NCI-H1436 (cell line): ENCODE measurements at regions not wholly inside any gene's neighbourhood (a gene's known extent, or its start where the extent isn't known, plus 50 kb on each side); places are given as distances from the start of the nearest gene placed in this dataset.
"Not testable (repeated sequence)": the region's sequence is repeated elsewhere in the genome, so short reads cannot be mapped to it uniquely, and the experiment has no call there.

ENCODE experiments used
- DNase-seq: peaks from one replicate; lab custom pipeline; 2025; lab: John Stamatoyannopoulos, UW

DNA sequence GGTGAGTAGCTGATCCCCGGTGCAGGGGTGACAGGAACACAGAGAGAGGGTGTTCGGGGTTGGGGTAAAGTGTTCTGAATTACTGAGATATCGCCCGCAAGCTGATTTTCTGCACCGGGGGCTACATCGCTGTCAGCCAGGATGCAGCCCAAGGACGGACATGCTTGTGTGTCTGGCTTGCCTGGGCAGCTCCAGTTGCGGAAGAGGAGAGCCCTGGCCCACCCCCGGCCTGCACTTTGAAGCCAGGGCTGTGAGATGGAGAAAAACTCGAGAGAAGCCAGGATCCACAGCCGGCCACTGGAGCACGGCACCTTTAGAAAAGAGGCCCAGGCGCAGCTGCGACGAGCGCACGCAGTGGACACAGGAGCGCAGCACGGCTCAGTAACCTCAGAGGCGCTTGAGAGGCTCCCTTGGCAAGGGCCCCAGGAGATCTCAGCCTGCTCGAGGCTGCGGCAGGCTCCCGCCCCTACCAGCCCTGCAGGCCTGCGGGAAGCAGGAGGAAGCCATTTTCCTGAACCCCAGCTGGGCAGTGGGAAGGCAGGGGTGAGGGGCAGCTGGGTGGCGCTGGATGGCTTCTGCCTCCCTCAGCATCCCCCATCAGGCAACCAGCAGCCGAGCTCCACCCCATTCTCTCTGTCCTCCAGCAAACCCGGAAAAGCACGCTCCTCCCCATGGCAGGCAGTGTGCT lies 59.2 kb downstream of the C9orf50 start:
- DNase-seq: peak; percentile 40

DNA sequence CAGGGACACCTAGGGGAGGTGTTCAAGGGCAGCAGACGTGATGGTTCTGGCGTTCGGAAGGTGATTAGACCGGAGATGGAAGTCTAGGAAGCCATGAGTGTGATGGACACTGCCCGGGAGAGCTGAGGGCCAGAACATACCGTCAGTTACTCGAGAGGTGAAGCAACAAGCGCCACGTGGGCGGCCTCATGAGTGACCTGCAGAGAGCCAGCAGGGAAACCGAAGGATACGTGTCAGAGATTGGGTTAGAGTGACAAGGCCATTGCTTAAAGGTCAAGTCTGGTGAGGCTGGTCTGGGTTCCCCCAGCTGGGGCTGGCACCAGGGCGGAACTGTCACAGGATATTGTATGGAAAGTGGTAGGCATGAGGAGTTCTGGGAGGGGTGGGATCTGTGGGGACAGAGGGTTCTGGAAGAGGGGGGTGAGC lies 60.0 kb downstream of the C9orf50 start:
- no peak for DNase-seq

DNA sequence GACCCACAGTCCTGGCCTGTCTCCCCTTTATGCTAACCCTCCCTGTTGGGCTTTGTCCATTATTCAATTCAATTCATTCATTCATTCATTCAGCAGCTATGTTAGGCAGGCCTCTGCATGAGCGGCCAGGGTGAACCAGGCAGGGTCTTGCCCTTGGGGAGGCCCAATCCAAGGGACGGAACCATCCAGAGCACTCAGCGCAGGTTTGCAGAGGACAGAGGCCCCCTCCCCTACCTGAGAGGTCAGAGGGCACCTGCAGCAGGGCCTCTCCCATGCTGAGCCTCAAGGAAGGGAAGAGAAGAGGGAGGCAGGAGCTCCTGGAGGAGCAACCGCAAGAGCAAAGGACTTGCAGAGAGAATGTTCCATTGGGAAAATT lies 61.4 kb downstream of the C9orf50 start:
- DNase-seq: no peak

DNA sequence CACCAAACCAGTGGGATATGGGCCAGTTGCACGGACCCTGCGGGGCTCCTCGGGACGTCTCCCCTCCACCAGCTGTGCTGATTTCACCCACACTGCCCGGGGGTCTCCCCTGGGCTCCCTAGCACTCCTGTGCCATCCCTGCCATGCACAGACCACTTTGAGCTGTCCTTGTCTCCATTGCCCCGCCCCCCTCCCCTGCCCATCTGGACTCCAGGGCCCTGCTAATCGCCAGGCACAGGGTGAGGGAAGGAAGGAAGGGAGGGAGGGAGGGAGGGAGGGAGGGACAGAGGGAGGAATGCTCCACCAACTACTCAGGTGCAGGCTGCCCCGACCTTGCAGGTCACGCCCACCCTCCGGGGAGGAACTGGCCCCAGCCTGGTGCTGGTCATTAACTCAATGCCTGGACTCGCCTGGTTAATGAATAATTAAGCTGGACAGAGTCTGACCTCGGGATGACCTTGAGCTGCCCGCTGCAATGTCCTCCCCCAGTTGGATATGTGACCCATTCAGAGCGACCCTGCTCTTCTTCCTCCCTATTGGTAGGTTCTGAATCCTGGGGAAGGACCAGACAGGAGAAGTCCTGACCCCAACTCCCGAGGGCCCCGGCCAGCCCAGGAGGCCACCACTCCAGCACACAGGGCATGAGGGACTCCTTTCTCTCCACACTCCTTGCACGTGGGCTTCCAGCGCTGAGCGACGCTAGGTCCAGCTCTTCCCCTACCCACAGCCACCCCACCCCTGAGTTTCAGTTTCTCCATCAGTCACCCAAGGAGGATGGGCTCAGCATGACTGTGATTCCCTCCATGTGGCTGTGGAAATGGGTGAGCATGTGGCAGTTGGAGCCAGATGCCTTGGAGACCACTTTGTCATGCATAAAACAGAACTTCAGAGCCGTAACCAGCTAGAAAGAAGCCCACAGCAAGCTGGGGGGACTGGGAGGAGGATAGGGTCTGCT lies 62.1 kb downstream of the C9orf50 start:
- no peak for DNase-seq

DNA sequence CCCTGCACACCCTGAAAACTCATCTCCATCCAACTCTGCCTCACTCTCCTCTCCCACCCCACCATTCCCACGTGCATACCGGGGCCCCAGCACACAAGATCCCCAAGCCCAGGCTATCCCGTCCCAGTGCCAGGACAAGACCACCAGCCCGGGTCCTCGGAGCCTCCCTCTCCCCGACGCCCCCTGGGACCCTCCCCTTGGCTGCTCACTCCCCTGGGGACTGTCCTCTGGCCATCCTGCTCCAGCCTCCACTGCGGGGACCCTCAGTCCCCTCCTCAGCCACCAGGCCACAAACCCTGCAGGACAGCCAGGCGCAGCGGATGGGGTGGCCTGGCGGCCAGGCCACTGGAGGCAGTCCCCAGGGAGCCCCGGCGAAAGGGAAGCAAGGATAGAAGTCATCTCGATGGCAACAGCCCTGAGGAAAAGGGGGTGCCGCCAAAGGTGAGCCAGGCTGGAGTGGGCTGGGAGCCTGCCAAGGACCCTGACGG lies 62.8 kb downstream of the C9orf50 start:
- DNase-seq: no peak

DNA sequence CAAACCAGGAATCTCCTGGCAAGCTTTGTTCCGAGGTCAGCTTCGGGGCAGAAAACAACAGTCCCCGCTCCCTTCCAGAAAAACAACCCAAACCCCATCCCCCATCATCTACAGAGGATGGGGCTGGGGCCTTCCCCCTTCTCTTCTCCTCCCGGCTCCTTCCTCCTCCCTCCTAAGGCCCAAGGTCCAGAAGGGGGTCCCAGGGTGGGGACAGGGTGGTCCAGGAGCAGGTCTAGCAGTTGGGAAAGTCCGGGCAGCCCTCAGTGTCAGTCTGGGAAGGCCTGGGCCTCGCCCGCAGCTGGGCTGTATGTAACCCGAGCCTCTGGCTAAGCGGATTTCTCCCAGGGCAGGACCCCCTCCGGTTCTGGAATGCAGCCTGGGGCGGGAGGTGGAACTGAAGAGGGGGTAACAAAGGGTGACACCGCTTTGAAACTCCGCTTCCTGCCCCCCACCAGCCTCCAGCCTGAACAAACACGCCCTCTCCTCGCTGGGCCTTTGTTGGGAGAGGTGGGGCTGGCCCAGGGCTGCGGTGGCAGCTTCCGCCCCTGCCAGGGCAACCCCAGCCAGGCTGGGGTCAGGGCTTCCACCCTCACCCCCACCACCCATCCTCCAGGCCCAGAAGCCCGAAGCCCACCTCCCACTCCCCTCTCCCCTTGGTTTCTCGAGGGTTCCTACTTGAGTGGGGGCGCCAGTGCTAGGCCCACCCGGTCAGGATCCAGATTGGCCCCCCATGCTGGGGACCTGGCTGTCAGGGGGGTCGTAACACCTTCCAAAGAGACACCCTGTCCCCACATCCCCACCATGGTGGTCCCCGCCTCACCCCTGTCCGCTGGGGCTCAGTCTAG lies 63.5 kb downstream of the C9orf50 start:
- no peak for DNase-seq

DNA sequence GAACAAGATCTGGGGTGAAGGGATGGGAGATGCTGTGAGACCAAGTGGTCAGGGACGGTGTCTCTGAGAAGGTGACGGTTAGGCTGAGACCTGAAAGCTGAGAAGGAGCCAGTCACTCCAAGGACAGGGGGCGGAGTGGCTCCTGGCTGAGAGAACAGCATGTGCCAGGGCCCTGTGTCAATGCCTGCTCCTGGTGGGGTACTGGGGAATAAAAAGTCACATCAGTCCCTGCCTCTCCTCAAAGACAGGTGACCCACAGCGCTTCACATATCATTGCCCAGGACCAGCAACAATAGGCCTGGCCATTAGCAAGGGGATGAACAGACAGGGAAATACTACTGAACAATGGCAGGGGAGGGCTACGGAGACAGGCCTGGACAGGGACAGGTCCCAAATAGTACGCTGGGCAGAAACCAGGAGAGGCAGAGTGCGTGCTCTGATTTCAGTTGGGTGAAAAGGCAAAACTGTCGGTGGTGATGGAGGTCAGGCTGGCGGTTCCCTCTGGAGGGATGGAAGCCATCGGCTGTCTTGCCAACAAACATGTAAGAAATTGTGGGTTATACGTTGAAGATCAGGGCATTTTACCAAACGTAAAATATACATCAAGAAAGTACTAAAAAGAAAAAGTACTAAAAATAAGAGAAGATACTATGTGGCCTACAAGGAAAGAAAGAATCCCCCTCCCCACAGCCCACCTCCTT lies 64.3 kb downstream of the C9orf50 start:
- no peak for DNase-seq

DNA sequence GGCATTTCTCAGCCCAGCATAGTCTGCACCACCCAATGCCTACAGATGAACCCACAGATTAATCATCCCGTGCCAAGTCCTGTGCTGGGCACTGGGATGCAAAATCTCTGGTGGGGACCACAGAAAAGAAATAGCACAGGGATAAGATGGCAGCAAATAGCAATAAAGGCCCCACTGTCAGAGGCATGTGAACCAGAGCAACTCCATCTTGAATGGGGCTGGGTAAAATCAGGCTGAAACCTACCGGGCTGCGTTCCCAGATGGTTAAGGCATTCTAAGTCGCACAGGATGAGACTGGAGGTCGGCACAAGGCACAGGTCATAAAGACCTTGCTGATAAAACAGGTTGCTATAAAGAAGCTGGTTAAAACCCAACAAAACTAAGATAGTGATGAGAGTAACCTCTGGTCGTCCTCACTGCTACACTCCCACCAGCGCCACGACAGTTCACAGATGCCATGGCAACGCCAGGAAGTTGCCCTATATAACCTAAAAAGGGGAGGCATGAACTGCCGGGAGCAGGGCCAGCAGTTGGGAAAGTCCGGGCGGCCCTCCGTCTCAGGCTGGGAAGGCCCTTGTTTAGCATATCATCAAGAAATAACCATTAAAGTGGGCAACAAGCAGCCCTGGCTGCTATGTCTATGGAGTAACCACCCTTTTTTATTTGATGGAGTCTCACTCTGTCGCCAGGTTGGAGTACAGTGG lies 65.2 kb downstream of the C9orf50 start:
- no peak for DNase-seq

DNA sequence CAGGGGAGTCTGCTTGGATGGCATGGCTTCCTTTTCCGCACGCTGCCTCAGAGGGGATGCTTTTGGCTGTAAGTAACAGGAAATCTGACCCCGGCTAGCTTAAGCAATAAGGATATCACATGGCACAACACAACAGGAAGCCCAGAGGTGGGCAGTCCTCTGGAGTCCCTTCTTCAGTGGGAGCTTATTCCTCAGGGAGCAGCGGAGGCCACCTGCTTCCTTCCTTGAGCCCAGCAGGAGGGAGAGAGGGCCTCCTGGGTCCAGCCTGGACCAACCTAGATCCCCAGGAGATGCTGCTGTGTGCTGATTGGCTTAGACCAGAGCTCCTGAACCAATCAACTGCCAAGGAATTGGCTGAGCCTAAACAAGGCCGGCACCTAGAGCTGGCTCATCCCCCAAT lies 66.3 kb downstream of the C9orf50 start:
- peak; percentile 75 for DNase-seq

DNA sequence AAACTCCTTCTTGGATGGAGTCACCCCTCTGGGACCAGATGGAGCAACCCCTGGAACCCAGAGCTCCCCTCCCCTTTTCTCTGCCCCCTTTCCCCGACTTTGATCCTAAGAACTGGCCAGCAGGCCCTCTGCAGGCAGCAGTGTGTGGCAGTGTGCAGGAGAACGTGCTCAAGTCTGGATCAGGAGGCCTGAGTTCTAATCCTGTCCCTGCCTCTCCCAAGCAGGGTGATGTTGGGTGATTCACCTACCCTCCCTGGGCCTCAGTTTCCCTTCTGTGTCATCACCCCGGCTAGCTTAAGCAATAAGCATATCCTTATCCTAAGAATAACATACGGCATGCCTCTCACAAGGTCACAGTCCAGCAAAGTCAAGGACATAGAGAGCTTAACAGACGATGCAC lies 67.6 kb downstream of the C9orf50 start:
- no peak for DNase-seq

DNA sequence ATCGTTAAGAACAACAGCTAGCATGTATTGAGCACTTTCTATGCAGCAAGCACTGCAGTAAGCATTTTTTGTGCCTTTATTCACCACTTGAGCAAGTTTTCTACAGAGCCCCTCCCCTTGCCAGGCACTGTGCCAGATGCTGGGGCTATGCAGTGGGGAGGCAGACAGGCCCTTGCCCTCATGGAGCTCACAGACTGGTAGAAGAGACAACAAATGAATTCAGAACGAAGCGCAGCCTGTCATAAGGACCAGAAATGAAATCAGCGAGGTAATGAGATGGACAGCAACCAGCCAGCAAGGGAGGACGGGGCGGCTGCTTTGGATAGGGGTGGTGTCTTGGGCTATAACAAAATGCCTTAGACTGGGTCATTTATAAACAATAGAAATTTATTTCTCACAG lies 68.8 kb downstream of the C9orf50 start:
- DNase-seq: no peak

DNA sequence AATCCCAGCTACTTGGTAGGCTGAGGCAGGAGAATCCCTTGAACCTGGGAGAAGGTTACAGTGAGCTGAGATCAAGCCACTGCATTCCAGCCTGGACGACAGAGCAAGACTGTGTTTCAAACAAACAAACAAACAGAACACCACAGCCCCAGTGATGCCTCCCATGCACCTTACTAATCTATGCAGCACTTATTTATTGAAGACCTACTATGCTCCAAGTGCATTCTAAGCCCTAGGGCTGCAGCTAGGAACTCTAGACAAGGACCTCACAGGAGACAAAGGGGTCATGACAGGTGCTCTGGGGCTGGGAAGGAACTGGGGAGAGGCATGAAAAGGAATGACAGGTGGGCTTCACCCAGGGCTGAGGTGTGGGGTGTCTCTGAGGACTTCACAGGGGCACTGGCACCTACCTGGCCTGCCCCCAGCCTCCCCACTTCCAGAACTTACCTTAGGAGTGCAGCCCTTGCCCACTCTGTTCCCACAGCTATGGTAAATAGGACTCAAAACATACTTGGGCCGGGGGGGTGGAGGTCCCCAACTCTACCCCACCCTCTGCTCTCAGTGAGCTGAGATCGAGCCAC lies 69.4 kb downstream of the C9orf50 start:
- no peak for DNase-seq

DNA sequence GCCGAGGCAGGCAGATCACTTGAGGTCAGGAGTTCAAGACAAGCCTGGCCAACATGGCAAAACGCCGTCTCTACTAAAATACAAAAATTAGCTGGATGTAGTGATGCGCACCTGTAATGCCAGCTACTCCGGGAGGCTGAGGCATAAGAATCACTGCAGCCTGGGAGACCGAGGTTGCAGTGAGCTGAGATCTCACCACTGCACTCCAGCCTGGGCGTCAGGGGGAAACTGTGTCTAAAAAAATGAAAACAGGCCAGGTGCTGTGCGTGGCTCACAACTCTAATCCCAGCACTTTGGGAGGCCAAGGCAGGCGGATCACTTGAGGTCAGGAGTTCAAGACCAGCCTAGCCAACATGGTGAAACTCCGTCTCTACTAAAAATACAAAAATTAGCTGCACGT lies 69.9 kb downstream of the C9orf50 start:
- DNase-seq: not testable (repeated sequence)

DNA sequence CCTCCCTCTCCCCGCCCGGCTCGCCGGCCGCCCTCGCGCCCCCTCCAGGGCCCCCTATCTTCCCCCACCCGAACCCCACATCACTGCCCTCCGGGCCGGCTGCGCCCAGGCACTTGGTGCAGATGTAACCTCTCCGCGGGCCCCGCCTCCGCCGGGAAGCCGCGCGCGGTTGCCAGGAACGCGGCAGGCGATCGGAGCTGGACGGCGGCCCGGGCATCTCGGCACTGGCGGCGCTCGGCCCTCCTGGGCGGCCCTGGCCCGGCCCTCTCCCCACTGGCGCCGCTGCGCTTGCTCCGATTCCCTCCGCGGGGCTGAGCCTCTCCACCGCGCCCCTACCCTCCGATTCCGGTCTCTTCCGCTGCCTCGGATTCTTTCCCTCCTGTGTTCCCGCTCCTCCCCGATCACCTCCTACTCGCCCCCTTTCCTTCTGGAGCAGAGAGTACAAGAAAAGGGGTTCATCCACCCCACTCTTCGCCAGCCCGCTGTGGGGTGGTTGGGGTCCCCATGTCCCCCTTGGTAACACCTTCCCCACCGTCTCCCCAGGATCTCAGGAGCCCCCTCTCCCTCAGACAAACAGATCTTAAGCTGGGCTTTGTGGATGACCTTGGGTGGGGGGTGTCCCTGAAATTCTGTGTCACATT lies 70.6 kb downstream of the C9orf50 start:
- DNase-seq: peak; percentile 33

DNA sequence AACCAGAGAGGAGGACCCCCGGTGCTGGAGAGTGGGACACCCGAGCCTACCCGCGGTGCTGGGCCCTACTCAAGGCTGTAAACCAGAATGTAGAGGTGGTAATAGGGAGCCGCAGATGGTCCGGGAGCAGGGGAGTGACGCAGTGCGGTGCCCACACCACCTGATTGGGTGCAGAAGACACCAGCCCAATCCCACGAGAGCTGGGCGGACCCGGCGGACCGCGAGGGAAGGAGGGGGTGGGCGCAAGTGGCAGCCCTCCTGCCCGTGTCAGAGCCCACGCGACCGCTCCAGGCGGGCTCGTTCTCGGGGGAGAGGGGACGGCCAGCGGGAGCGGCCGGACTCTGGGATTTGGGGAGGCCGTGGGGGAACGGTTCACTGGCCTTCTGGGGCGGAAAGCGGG lies 71.2 kb downstream of the C9orf50 start:
- DNase-seq: no peak

DNA sequence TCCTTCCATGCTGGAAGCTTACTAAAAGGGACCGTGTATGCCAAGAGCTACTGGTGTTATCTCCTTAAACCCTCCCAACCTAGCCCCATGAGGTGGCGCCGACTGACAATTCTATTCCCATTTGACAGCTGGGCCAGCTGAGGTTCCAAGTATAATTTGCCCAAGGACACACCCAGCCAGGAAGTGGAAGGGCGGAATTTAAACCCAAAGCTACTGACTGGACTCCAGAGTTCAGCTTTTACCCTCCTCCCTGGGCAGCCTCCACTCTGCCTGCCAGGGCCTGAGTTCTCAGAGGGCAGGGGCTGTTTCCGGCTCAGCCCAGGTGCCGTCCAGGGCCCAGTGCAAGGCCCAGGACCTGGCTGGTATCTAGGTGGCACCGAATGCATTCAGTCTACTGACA lies 71.8 kb downstream of the C9orf50 start:
- no peak for DNase-seq

DNA sequence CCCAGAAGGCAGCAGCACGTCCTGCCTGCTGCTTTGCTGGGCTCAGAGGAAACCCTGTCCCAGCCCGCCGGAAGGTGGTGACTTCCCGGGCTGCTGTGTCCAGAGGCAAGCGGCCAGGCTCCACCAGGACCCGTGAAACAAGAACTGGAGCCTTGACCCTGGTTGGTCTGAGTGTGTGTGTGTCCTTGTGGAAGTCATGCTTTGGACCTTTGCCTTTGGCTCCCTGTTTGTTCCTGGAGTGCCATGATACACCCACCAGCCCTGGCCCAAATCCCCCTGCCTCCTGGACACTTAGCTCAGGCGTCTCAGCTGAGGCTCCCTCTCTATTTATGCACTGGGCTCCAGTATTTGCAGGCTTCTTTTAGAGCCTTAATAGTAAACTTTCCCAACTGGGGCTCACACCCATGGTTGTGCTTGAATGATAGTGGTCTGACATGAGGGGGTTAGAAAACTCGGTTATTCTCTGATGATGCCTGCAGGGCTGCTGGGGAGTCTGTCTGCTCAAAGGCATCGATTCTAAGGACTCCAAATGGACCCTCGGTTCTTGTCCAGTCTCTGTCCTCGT lies 72.2 kb downstream of the C9orf50 start:
- no peak for DNase-seq

DNA sequence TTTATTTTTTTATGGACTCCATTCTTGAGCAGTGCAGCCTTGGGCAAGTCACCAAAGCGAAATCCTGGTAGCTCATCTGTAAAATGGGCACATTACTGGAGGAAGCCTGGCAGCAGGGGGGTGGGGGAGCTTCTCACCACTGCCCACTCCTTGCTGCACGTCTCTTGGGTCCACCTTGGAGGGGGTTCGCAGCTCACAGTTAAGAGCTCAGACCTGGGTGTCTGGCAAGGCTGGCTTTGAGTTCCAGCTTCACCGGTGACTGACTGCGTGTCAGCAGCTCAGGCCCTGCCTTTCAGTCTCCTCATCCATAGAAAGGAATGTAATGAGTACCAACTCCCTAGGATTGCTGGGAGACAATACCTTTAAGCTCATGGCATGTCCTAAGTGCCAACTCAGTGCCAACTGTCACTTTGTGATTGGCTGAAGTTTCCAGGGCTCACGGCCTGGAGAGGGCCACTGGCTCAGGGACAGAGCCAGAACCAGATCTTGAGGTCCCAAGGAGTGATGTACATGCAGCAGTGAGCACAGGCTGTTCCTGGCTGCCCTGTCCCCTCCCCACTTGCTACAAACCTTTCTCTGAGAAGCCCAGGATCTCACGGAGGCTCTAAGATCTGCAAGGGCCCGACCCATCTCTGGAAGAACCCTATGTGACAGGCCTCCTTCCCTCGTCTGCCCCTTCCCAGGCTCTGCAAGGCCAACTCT lies 72.9 kb downstream of the C9orf50 start:
- no peak for DNase-seq

DNA sequence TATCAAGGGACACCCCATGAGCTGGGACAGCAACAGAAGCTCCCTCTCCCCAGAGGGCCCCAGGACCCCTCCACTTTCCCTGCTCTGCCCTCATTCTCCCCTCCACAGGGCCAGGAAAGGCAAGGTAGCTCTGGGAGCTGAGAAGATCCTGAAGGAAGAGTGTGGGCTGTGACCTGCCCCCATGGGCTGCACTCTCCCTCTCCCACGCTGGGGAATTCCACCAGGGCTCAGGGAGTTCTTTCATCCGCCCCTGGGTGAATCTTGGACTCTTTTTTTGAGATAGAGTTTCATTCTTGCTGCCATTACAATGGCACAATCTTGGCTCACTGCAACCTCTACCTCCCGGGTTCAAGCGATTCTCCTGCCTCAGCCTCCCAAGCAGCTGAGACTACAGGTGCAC lies 73.8 kb downstream of the C9orf50 start:
- no peak for DNase-seq
